Activated CD4-positive, alpha-beta T cell treated with anti-CD3 and anti-CD28 coated beads, Interleukin-2, amount 10 ng/mL, durations not matched to agents 24 days and 14 days (primary cell): ENCODE measurements at regions not wholly inside any gene's neighbourhood (a gene's known extent, or its start where the extent isn't known, plus 50 kb on each side); places are given as distances from the start of the nearest gene placed in this dataset.

Experiments
- DNase-seq: peaks from one replicate; pipeline ENCODE4 v3.0.0; 2022
- H3K27ac Mint-ChIP-seq: one replicate; pipeline ENCODE4 v1.8.0; 2022; ENCODE audit warnings: mild to moderate bottlenecking, mixed read lengths
- H3K27me3 Mint-ChIP-seq: one replicate; pipeline ENCODE4 v1.8.0; 2022; ENCODE audit warnings: mixed read lengths
- H3K36me3 Mint-ChIP-seq: one replicate; pipeline ENCODE4 v1.8.0; 2022; ENCODE audit warnings: low read depth, mild to moderate bottlenecking, mixed read lengths
- H3K4me1 Mint-ChIP-seq: one replicate; pipeline ENCODE4 v1.8.0; 2021; ENCODE audit warnings: mixed read lengths
- H3K4me3 Mint-ChIP-seq: one replicate; pipeline ENCODE4 v1.8.0; 2022; ENCODE audit warnings: mild to moderate bottlenecking, moderate library complexity, mixed read lengths
- H3K9me3 Mint-ChIP-seq: one replicate; pipeline ENCODE4 v1.8.0; 2021; ENCODE audit warnings: mixed read lengths
- intact Hi-C: fragments of 100-400 bp; cut with micrococcal nuclease; formaldehyde crosslinking; loops from one replicate; pipeline ENCODE4 v1.15.1; 2023

GRCh38 chr11:111012491-111012890 lies 233.0 kb upstream of the POU2AF2 start:
- peaks cover 11% of the 10 kb centered on the region for H3K27me3 Mint-ChIP-seq
- no peak overlapping the region for H3K4me3 Mint-ChIP-seq
- no peak overlapping the region for H3K27ac Mint-ChIP-seq
- no peaks in the 10 kb centered on the region for H3K9me3 Mint-ChIP-seq
- DNase-seq: no peak
- intact Hi-C loops: no loop called here
- H3K4me1 Mint-ChIP-seq: no peaks in the 10 kb centered on the region
- H3K36me3 Mint-ChIP-seq: no peaks in the 10 kb centered on the region

- Mint-ChIP-seq H3K27me3 (peaks cover 9% of the 10 kb centered on the region), H3K9me3 (no peaks in the 10 kb centered on the region), H3K4me3 (no peak overlapping the region), H3K4me1 (no peaks in the 10 kb centered on the region), H3K27ac (no peak overlapping the region), H3K36me3 (no peaks in the 10 kb centered on the region)
- intact Hi-C loops: no loop called here
- DNase-seq: no peak
Measured at GRCh38 chr11:111011275-111011594, 234.3 kb upstream of the POU2AF2 start.

GRCh38 chr11:111010391-111011274 lies 234.9 kb upstream of the POU2AF2 start:
- no peak for DNase-seq
- Mint-ChIP-seq H3K9me3 (no peaks in the 10 kb centered on the region), H3K27ac (no peak overlapping the region), H3K27me3 (peaks cover 7% of the 10 kb centered on the region), H3K4me3 (no peak overlapping the region), H3K36me3 (no peaks in the 10 kb centered on the region), H3K4me1 (no peaks in the 10 kb centered on the region)
- intact Hi-C loops: no loop called here

DNA sequence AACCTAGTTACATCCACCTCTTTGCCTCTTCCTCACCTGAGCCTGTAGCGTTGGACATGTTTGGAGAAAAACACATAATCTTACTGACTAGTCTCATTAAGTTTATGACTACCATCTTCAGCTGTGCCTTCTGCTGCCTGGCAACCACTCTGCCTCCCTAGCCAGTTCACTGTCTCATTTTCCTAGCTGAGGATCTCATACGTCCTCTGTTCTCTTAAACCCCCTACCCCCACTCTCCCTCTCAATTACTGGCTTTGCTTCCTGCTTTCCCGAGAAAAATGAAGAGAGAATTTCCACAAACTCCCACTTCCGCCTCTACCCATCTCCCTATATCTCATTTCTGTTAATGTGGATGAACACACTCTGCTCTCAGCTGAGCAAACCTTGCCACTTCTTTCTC lies 239.3 kb upstream of the POU2AF2 start:
- H3K4me3 Mint-ChIP-seq: no peak overlapping the region
- H3K9me3 Mint-ChIP-seq: no peaks in the 10 kb centered on the region
- no peaks in the 10 kb centered on the region for H3K36me3 Mint-ChIP-seq
- H3K27me3 Mint-ChIP-seq: peaks cover 2% of the 10 kb centered on the region
- no peaks in the 10 kb centered on the region for H3K4me1 Mint-ChIP-seq
- H3K27ac Mint-ChIP-seq: no peak overlapping the region
- DNase-seq: no peak
- intact Hi-C loops: no loop called here

DNA sequence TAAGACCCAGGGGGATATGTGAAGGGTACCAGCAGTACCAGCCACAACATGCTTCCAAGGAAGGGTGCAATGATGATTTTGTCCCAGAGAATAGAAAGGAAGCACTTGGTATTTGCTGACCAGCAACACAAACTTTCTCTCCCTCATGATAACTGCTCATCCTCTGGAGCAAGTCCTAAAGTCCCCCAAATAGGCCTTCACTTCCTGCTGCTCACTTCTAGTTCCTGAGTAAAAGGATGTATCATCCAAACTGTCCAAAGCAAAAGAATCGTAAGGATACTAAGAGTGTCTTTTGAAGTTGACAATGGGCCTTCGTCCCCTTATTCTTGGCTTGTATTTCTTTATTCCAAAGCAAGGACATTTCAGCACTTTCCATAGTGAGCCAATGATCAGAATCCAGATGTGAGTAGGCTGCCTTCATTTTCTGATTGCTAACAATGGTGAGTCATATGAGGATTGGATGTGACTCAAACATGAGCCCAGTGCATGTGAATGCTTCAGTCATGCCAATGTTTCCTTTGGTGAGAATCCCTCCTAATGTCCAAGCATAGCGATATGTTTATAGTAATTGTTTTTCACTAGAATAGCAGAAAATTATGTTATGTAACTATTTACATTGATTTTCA lies 243.4 kb upstream of the POU2AF2 start:
- intact Hi-C loops: no loop called here
- no peaks in the 10 kb centered on the region for H3K4me1 Mint-ChIP-seq
- DNase-seq: no peak
- H3K27ac Mint-ChIP-seq: no peak overlapping the region
- no peaks in the 10 kb centered on the region for H3K36me3 Mint-ChIP-seq
- H3K27me3 Mint-ChIP-seq: no peaks in the 10 kb centered on the region
- no peaks in the 10 kb centered on the region for H3K9me3 Mint-ChIP-seq
- no peak overlapping the region for H3K4me3 Mint-ChIP-seq

- Mint-ChIP-seq H3K4me3 (no peak overlapping the region), H3K27ac (no peak overlapping the region), H3K27me3 (no peaks in the 10 kb centered on the region), H3K4me1 (no peaks in the 10 kb centered on the region), H3K36me3 (no peaks in the 10 kb centered on the region), H3K9me3 (no peaks in the 10 kb centered on the region)
- DNase-seq: no peak
- intact Hi-C loops: no loop called here
Measured at GRCh38 chr11:111001081-111001430, 244.5 kb upstream of the POU2AF2 start.

DNA sequence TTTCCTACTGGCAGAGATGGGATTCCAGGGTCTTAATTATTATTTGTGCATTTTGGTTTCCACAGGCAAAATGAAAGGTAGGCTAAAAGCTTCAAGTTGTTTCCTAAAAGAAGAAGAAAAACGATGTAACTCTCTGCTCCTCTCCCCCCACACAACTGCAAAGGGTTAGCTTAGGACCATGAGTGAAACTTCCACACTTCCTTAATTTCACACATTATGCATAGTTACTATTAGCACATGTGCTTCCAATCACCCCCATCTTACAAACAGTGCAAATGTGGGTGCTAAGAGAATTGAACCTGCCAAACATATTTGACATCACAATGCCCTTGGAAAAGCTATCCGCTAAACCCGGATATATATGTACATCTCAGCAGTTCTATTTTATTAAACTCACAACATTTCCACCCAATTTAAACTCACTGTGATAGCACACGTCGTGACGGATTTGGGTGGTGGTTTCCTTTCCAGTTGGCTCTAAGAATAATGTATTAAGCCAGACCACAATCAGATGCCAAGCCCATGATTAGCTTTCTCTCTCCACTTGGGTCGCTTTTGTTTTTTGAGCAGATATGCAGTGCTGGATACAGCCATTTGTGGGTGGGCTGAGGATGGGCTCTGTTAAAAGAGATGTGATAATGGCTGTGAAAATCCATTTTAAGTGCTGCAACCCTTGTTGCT lies 245.0 kb upstream of the POU2AF2 start:
- intact Hi-C loops: no loop called here
- no peak overlapping the region for H3K27ac Mint-ChIP-seq
- DNase-seq: no peak

GRCh38 chr11:110992481-110992880 lies 253.0 kb upstream of the POU2AF2 start:
- no peak overlapping the region for H3K27ac Mint-ChIP-seq
- no peak for DNase-seq
- no peak overlapping the region for H3K4me3 Mint-ChIP-seq
- H3K9me3 Mint-ChIP-seq: no peaks in the 10 kb centered on the region
- no peaks in the 10 kb centered on the region for H3K36me3 Mint-ChIP-seq
- no peaks in the 10 kb centered on the region for H3K4me1 Mint-ChIP-seq
- intact Hi-C loops: no loop called here
- peaks cover 2% of the 10 kb centered on the region for H3K27me3 Mint-ChIP-seq

More for the DNA sequence above, 245.0 kb upstream of the POU2AF2 start:
- no peaks in the 10 kb centered on the region for H3K9me3 Mint-ChIP-seq
- no peaks in the 10 kb centered on the region for H3K27me3 Mint-ChIP-seq
- H3K4me3 Mint-ChIP-seq: no peak overlapping the region
- H3K36me3 Mint-ChIP-seq: no peaks in the 10 kb centered on the region
- no peaks in the 10 kb centered on the region for H3K4me1 Mint-ChIP-seq

GRCh38 chr11:110991661-110992355 lies 253.7 kb upstream of the POU2AF2 start:
- Mint-ChIP-seq H3K36me3 (no peaks in the 10 kb centered on the region), H3K4me3 (no peak overlapping the region), H3K4me1 (no peaks in the 10 kb centered on the region), H3K27ac (no peak overlapping the region), H3K27me3 (peaks cover 2% of the 10 kb centered on the region), H3K9me3 (no peaks in the 10 kb centered on the region)
- intact Hi-C loops: no loop called here
- no peak for DNase-seq

DNA sequence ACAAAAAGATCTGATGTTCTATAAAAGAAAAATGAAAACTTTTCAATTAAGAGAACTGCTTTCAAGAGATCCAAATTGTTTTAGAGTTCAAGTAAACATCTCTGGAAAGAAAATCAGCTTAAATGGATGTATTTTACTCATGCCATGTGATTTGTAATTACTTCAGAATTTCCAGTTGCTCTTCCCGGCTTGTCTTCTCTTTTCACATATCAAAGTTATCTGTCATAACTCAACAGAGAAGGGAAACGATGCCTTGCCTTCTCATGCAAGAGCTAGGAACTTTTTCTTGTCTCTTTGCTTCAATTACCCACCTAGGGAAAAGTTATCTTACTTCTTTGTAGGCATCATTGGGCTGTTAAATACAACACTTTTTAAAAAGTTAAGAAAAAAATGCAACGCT lies 255.2 kb upstream of the POU2AF2 start:
- no peaks in the 10 kb centered on the region for H3K36me3 Mint-ChIP-seq
- no peaks in the 10 kb centered on the region for H3K9me3 Mint-ChIP-seq
- no peak overlapping the region for H3K27ac Mint-ChIP-seq
- intact Hi-C loops: no loop called here
- peaks cover 2% of the 10 kb centered on the region for H3K27me3 Mint-ChIP-seq
- no peak for DNase-seq
- H3K4me3 Mint-ChIP-seq: no peak overlapping the region
- no peaks in the 10 kb centered on the region for H3K4me1 Mint-ChIP-seq

DNA sequence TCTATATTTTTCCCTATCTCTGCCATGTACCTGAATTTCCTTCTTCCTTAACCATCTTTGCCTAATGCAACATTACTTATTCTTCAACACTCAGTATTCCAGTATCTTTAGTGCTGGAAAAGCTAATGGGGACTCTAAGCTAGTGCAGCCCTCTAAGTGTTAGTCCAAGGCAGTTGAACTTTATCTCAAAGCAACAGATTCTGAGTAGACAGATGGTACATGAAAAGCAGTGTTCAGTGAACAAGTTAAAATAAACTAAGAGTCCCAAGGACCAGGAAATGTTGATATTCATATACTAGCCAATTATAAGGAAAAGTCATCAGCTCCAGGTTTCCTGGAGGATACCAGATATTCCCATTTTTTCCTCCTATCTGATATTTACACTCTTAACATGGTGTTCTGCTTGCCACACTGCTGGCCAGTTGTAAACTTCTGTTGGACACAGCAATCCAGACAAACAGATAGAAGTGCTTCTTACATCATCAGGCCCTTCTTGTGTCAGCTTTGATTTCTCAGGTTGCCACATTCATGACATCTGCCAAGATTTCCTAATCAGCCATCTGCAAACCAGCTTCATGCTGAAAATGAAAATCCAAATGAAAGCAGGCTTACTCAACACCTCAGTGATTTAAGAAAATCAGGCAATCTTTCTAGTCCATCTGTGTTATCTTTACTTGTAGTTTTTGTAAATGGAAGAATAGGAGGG lies 255.9 kb upstream of the POU2AF2 start:
- Mint-ChIP-seq H3K4me3 (no peak overlapping the region), H3K4me1 (no peaks in the 10 kb centered on the region), H3K36me3 (no peaks in the 10 kb centered on the region), H3K27ac (no peak overlapping the region), H3K9me3 (no peaks in the 10 kb centered on the region), H3K27me3 (peaks cover 2% of the 10 kb centered on the region)
- DNase-seq: no peak
- intact Hi-C loops: no loop called here

- Mint-ChIP-seq H3K27me3 (peaks cover 2% of the 10 kb centered on the region), H3K27ac (no peak overlapping the region), H3K4me1 (no peaks in the 10 kb centered on the region), H3K36me3 (no peaks in the 10 kb centered on the region), H3K4me3 (no peak overlapping the region), H3K9me3 (no peaks in the 10 kb centered on the region)
- no peak for DNase-seq
- intact Hi-C loops: no loop called here
Measured at GRCh38 chr11:110988671-110989070, 256.9 kb upstream of the POU2AF2 start.

DNA sequence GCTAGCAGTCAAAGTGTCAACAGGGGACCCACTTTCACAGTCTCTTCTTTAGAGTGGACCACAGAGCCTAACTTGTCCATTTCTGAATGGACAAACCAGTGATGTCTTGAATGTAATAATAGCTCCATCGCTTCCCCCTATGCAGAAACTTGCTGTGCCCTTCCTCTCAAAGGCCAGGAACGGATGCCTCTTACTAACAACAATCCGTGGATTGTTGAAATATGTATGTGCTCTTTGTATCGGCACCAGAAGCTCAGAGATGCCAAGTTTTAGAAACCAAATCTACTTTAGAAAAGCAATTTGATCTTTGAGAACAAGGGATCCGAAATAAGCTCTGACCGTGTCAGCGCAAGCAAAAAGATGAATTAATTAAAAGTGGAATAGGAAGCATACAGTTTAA lies 259.5 kb upstream of the POU2AF2 start:
- DNase-seq: no peak
- Mint-ChIP-seq H3K36me3 (no peaks in the 10 kb centered on the region), H3K27ac (no peak overlapping the region), H3K9me3 (no peaks in the 10 kb centered on the region), H3K4me1 (no peaks in the 10 kb centered on the region), H3K4me3 (no peak overlapping the region), H3K27me3 (peaks cover 2% of the 10 kb centered on the region)
- intact Hi-C loops: no loop called here
